Fibroblast of lung (primary cell): ENCODE measurements at regions not wholly inside any gene's neighbourhood (a gene's known extent, or its start where the extent isn't known, plus 50 kb on each side); places are given as distances from the start of the nearest gene placed in this dataset.
"Not testable (repeated sequence)": the region's sequence is repeated elsewhere in the genome, so short reads cannot be mapped to it uniquely, and the experiment has no call there.

Experiments
- DNase-seq, 2 donors: peaks; one replicate each; pipeline versions ENCODE4 v3.0.0 to v3.0.0-alpha.2; 2010; ENCODE audit warnings: low read depth in 2 of 2
- H2AFZ ChIP-seq: 2 replicates; pipeline ENCODE4 v1.5.1; 2012; ENCODE audit warnings: low read length, control low read depth, inconsistent platforms
- H3K27ac ChIP-seq: 2 replicates; pipeline ENCODE4 v1.5.1; 2011; ENCODE audit warnings: low read length, control low read depth; ENCODE audit not compliant: insufficient read depth
- H3K27me3 ChIP-seq: 2 replicates; pipeline ENCODE4 v1.5.1; 2011; ENCODE audit warnings: mild to moderate bottlenecking, low read length; ENCODE audit not compliant: control insufficient read depth, insufficient read depth
- H3K36me3 ChIP-seq: 2 replicates; pipeline ENCODE4 v1.5.1; 2011; ENCODE audit warnings: low read length; ENCODE audit not compliant: control insufficient read depth, insufficient read depth
- H3K4me1 ChIP-seq: 2 replicates; pipeline ENCODE4 v1.5.1; 2011; ENCODE audit warnings: low read length; ENCODE audit not compliant: control insufficient read depth, insufficient read depth; ENCODE audit errors: extremely low read depth
- H3K4me2 ChIP-seq: 2 replicates; pipeline ENCODE4 v1.5.1; 2011; ENCODE audit warnings: low read length, control low read depth; ENCODE audit not compliant: insufficient read depth; ENCODE audit errors: extremely low read depth
- H3K4me3 ChIP-seq, 4 experiments: fragments of 200-600 bp in 1 of 4; sonication (generic) in 1 of 4; replicated peaks in 1 of 4; 2 replicates each; pipeline ENCODE4 v1.5.1; 2011 to 2016; ENCODE audit warnings: low read length in 4 of 4, low read depth in 3 of 4, mild to moderate bottlenecking in 3 of 4, control low read depth in 2 of 4, inconsistent platforms in 1 of 4, mixed read lengths in 1 of 4; ENCODE audit not compliant: insufficient read depth in 1 of 4; ENCODE audit errors: control extremely low read depth in 1 of 4
- H3K79me2 ChIP-seq: 2 replicates; pipeline ENCODE4 v1.5.1; 2012; ENCODE audit warnings: mild to moderate bottlenecking, low read length, inconsistent platforms; ENCODE audit not compliant: control insufficient read depth, insufficient read depth
- H3K9ac ChIP-seq: 2 replicates; pipeline ENCODE4 v1.5.1; 2011; ENCODE audit warnings: mild to moderate bottlenecking, low read length, control low read depth; ENCODE audit not compliant: insufficient read depth
- H3K9me3 ChIP-seq: 2 replicates; pipeline ENCODE4 v1.5.1; 2012; ENCODE audit warnings: low read depth, low read length; ENCODE audit not compliant: control insufficient read depth, insufficient read depth
- H4K20me1 ChIP-seq: 2 replicates; pipeline ENCODE4 v1.5.1; 2011; ENCODE audit warnings: low read length; ENCODE audit not compliant: control insufficient read depth, insufficient read depth; ENCODE audit errors: extremely low read depth
- EZH2 ChIP-seq: IDR thresholded peaks from 2 replicates; pipeline ENCODE4 v1.5.1; 2012; ENCODE audit warnings: low read length, control low read depth, mild to moderate bottlenecking; ENCODE audit errors: missing control alignments
- TF ChIP-seq, protein P1 (sequence below), 2 donors: IDR thresholded peaks in 1 of 2; conservative IDR thresholded peaks in 1 of 2; 1 replicate in 1 of 2; 2 replicates in 1 of 2; pipeline ENCODE4 v1.5.1; 2011 to 2012; ENCODE audit warnings: low read length in 2 of 2, control low read depth in 1 of 2, inconsistent platforms in 1 of 2, low read depth in 1 of 2, mild to moderate bottlenecking in 1 of 2

- TF ChIP-seq EZH2, result no peak
- TF ChIP-seq, protein P1, sequence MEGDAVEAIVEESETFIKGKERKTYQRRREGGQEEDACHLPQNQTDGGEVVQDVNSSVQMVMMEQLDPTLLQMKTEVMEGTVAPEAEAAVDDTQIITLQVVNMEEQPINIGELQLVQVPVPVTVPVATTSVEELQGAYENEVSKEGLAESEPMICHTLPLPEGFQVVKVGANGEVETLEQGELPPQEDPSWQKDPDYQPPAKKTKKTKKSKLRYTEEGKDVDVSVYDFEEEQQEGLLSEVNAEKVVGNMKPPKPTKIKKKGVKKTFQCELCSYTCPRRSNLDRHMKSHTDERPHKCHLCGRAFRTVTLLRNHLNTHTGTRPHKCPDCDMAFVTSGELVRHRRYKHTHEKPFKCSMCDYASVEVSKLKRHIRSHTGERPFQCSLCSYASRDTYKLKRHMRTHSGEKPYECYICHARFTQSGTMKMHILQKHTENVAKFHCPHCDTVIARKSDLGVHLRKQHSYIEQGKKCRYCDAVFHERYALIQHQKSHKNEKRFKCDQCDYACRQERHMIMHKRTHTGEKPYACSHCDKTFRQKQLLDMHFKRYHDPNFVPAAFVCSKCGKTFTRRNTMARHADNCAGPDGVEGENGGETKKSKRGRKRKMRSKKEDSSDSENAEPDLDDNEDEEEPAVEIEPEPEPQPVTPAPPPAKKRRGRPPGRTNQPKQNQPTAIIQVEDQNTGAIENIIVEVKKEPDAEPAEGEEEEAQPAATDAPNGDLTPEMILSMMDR (conservative IDR thresholded peaks at IDR 0.05 in 1 of 2, IDR thresholded peaks at IDR 0.05 in 1 of 2; ENCODE audit: low read depth in 1 of 2, low read length in 2 of 2), result no peak
- no peaks in the 10 kb centered on the region for H3K36me3 ChIP-seq
- H3K9me3 ChIP-seq, result no peaks in the 10 kb centered on the region
- no peak overlapping the region for H3K27ac ChIP-seq
- no peaks in the 10 kb centered on the region for H3K4me1 ChIP-seq
- no peak overlapping the region for H2AFZ ChIP-seq
- H3K27me3 ChIP-seq, result no peaks in the 10 kb centered on the region
- no peaks in the 10 kb centered on the region for H4K20me1 ChIP-seq
- no peak overlapping the region for H3K4me2 ChIP-seq
- H3K4me3 ChIP-seq, result no peak overlapping the region
- H3K79me2 ChIP-seq, result no peaks in the 10 kb centered on the region
- no peak for DNase-seq
- no peak overlapping the region for H3K9ac ChIP-seq
These were observed 499.0 kb upstream of the UBE2E2 start for GRCh38 chr3:22704166-22704565.

GRCh38 chr3:22704571-22705354 is 498.4 kb upstream of the UBE2E2 start:
- DNase-seq, result no peak
- Histone ChIP-seq H3K36me3 (no peaks in the 10 kb centered on the region), H3K27me3 (no peaks in the 10 kb centered on the region), H3K4me2 (no peak overlapping the region), H3K27ac (no peak overlapping the region), H3K4me1 (no peaks in the 10 kb centered on the region), H4K20me1 (no peaks in the 10 kb centered on the region), H3K79me2 (no peaks in the 10 kb centered on the region), H3K9ac (no peak overlapping the region), H3K4me3 (no peak overlapping the region), H2AFZ (no peak overlapping the region), H3K9me3 (no peaks in the 10 kb centered on the region)
- no peak for TF ChIP-seq EZH2
- TF ChIP-seq, protein P1 (conservative IDR thresholded peaks at IDR 0.05 in 1 of 2, IDR thresholded peaks at IDR 0.05 in 1 of 2; ENCODE audit: low read depth in 1 of 2, low read length in 2 of 2), result no peak

GRCh38 chr3:22706922-22707321 is 496.2 kb upstream of the UBE2E2 start:
- not testable (repeated sequence) for H4K20me1 ChIP-seq, H3K79me2 ChIP-seq, H3K4me3 ChIP-seq, H3K9ac ChIP-seq, H2AFZ ChIP-seq, H3K27me3 ChIP-seq, DNase-seq, H3K4me1 ChIP-seq, H3K4me2 ChIP-seq, H3K36me3 ChIP-seq, H3K9me3 ChIP-seq, H3K27ac ChIP-seq
